Neural progenitor cell (in vitro differentiated cells): ENCODE measurements at regions not wholly inside any gene's neighbourhood (a gene's known extent, or its start where the extent isn't known, plus 50 kb on each side); places are given as distances from the start of the nearest gene placed in this dataset.

ENCODE experiments used
- CTCF ChIP-seq: fragments of 200-600 bp; sonication (generic); IDR thresholded peaks from 2 replicates; pipeline ENCODE4 v1.5.1; 2017; ENCODE audit warnings: antibody characterized with exemption, mild to moderate bottlenecking
- EZH2 ChIP-seq: fragments of 200-600 bp; sonication (generic); IDR thresholded peaks from 2 replicates; pipeline ENCODE4 v1.6.1; 2017; ENCODE audit warnings: antibody characterized with exemption, mild to moderate bottlenecking, moderate library complexity

- no peak for TF ChIP-seq CTCF
- no peak for TF ChIP-seq EZH2
These were observed 117.0 kb upstream of the EPHA4 start for GRCh38 chr2:221689140-221689539.
